HCT116 (cell line): ENCODE measurements at regions not wholly inside any gene's neighbourhood (a gene's known extent, or its start where the extent isn't known, plus 50 kb on each side); places are given as distances from the start of the nearest gene placed in this dataset.

ENCODE experiments used
- ATAC-seq: fragments of 200-7000 bp; cut with Tn5 transposase; 2 replicates; pipeline ENCODE4 v1.9.1; 2020; ENCODE audit warnings: mild to moderate bottlenecking, moderate library complexity
- BruUV-seq: library from RNA; stranded (reverse); fragments of 400-500 nt; replicated peaks from 2 replicates; lab custom pipeline; 2021; lab: Mats Ljungman, UMichigan
- CTCF ChIA-PET: fragments of 300-600 bp; sonication (Branson Sonifier 250); formaldehyde crosslinking; loops from one replicate; lab custom pipeline; 2021; ENCODE audit warnings: antibody characterized with exemption; lab: Charles Lee
- POLR2A ChIA-PET: fragments of 300-600, 350-600 bp; sonication (Branson Sonifier 250); formaldehyde crosslinking; loops from one replicate; lab custom pipeline; 2021; ENCODE audit warnings: antibody characterized with exemption; lab: Charles Lee
- RAD21 ChIA-PET, 2 experiments: fragments of 300-600 bp; sonication (Branson Sonifier 250); formaldehyde crosslinking; loops; one replicate each; lab custom pipeline; 2023; ENCODE audit warnings: low total read pairs in 2 of 2; ENCODE audit not compliant: uncharacterized antibody in 2 of 2, unreplicated experiment in 2 of 2, low non-redundant PET in 1 of 2; lab: Charles Lee
- DNase-seq: peaks from one replicate; pipeline ENCODE4 v3.0.0-alpha.2; 2010; ENCODE audit warnings: low read depth, low spot score
- H2AFZ ChIP-seq: fragments of 200-600 bp; shearing (Covaris generic), sonication (generic); 2 replicates; pipeline ENCODE4 v1.6.1; 2017; ENCODE audit warnings: low read depth, mixed run types, mixed read lengths, antibody characterized with exemption, low read length; ENCODE audit not compliant: poor library complexity, severe bottlenecking
- H3K27ac ChIP-seq: 2 replicates; pipeline ENCODE4 v1.5.1; 2012; ENCODE audit warnings: low read depth, low read length
- H3K27me3 ChIP-seq: fragments of 200-600 bp; sonication (generic); 2 replicates; pipeline ENCODE4 v1.6.1; 2016; ENCODE audit warnings: mixed run types, low read length, mixed read lengths; ENCODE audit not compliant: insufficient read depth
- H3K36me3 ChIP-seq, 2 experiments: fragments of 200-500 bp in 1 of 2; fragments of 200-600 bp in 1 of 2; sonication (Bioruptor generic) in 1 of 2; sonication (generic) in 1 of 2; 2 replicates each; pipeline versions ENCODE4 v1.5.1 to v1.6.1; 2014 to 2016; ENCODE audit warnings: low read length in 2 of 2, inconsistent platforms in 1 of 2, mixed read lengths in 1 of 2, mixed run types in 1 of 2; ENCODE audit not compliant: insufficient read depth in 2 of 2, control insufficient read depth in 1 of 2
- H3K4me1 ChIP-seq, 2 experiments: fragments of 200-600 bp in 1 of 2; sonication (generic) in 1 of 2; 2 replicates each; pipeline versions ENCODE4 v1.5.1 to v1.6.1; 2012 to 2017; ENCODE audit warnings: low read length in 2 of 2, inconsistent platforms in 1 of 2, mild to moderate bottlenecking in 1 of 2, mixed read lengths in 1 of 2, mixed run types in 1 of 2, moderate library complexity in 1 of 2; ENCODE audit not compliant: insufficient read depth in 2 of 2, control insufficient read depth in 1 of 2
- H3K4me2 ChIP-seq: fragments of 200-600 bp; sonication (generic); 2 replicates; pipeline ENCODE4 v1.6.1; 2017; ENCODE audit warnings: mixed run types, low read length, mixed read lengths
- H3K4me3 ChIP-seq, 2 experiments: fragments of 200-600 bp in 1 of 2; sonication (generic) in 1 of 2; replicated peaks in 1 of 2; 2 replicates each; pipeline ENCODE4 v1.5.1; 2011 to 2016; ENCODE audit warnings: low read length in 2 of 2, control low read depth in 1 of 2, low read depth in 1 of 2, mild to moderate bottlenecking in 1 of 2, mixed read lengths in 1 of 2, mixed run types in 1 of 2
- H3K79me2 ChIP-seq: fragments of 200-600 bp; sonication (generic); 2 replicates; pipeline ENCODE4 v1.6.1; 2017; ENCODE audit warnings: mild to moderate bottlenecking, mixed run types, low read length, moderate library complexity, mixed read lengths; ENCODE audit not compliant: insufficient read depth
- H3K9ac ChIP-seq: fragments of 200-600 bp; sonication (generic); 2 replicates; pipeline ENCODE4 v1.6.1; 2016; ENCODE audit warnings: low read length, mixed read lengths
- H3K9me2 ChIP-seq: fragments of 200-600 bp; sonication (generic), shearing (Covaris generic); 2 replicates; pipeline ENCODE4 v1.6.1; 2017; ENCODE audit warnings: mixed run types, mild to moderate bottlenecking, moderate library complexity; ENCODE audit not compliant: insufficient read depth
- H3K9me3 ChIP-seq, 2 experiments: fragments of 200-500 bp in 1 of 2; fragments of 200-600 bp in 1 of 2; sonication (Bioruptor generic) in 1 of 2; sonication (generic) in 1 of 2; 2 replicates each; pipeline ENCODE4 v1.6.1; 2014 to 2017; ENCODE audit warnings: low read length in 2 of 2, mixed read lengths in 2 of 2, inconsistent platforms in 1 of 2, low read depth in 1 of 2, mild to moderate bottlenecking in 1 of 2, mixed run types in 1 of 2, moderate library complexity in 1 of 2; ENCODE audit not compliant: control insufficient read depth in 1 of 2, insufficient read depth in 1 of 2
- H4K20me1 ChIP-seq: fragments of 200-600 bp; sonication (generic), shearing (Covaris generic); 2 replicates; pipeline ENCODE4 v1.6.1; 2017; ENCODE audit warnings: mixed run types, mild to moderate bottlenecking, moderate library complexity; ENCODE audit not compliant: insufficient read depth
- CBX3 ChIP-seq: IDR thresholded peaks from 2 replicates; pipeline ENCODE4 v1.6.1; 2012; ENCODE audit warnings: low read depth
- CEBPB ChIP-seq: IDR thresholded peaks from 2 replicates; pipeline ENCODE4 v1.6.1; 2012; ENCODE audit warnings: low read depth
- EGR1 ChIP-seq: IDR thresholded peaks from 2 replicates; pipeline ENCODE4 v1.6.1; 2012; ENCODE audit warnings: low read depth
- ELF1 ChIP-seq: IDR thresholded peaks from 2 replicates; pipeline ENCODE4 v1.6.1; 2012; ENCODE audit warnings: low read depth, borderline replicate concordance
- EZH2 ChIP-seq: fragments of 200-600 bp; sonication (generic); IDR thresholded peaks from 2 replicates; pipeline ENCODE4 v1.6.1; 2017; ENCODE audit warnings: antibody characterized with exemption, mixed run types
- JUND ChIP-seq: IDR thresholded peaks from 2 replicates; pipeline ENCODE4 v1.6.1; 2012
- MAX ChIP-seq: IDR thresholded peaks from 2 replicates; pipeline ENCODE4 v1.6.1; 2012
- POLR2A ChIP-seq: IDR thresholded peaks from 2 replicates; pipeline ENCODE4 v1.7.0; 2011; ENCODE audit warnings: borderline replicate concordance; ENCODE audit not compliant: insufficient read depth, insufficient read length; ENCODE audit errors: extremely low read depth
- RAD21 ChIP-seq: IDR thresholded peaks from 2 replicates; pipeline ENCODE4 v1.6.1; 2012; ENCODE audit warnings: low read depth, mild to moderate bottlenecking
- REST ChIP-seq: IDR thresholded peaks from 2 replicates; pipeline ENCODE4 v1.6.1; 2012; ENCODE audit warnings: low read depth
- SIN3A ChIP-seq: IDR thresholded peaks from 2 replicates; pipeline ENCODE4 v1.6.1; 2012; ENCODE audit warnings: low read depth
- SRF ChIP-seq: IDR thresholded peaks from 2 replicates; pipeline ENCODE4 v1.6.1; 2012; ENCODE audit warnings: low read depth
- TCF7L2 ChIP-seq: IDR thresholded peaks from 2 replicates; pipeline ENCODE4 v1.7.0; 2011; ENCODE audit warnings: borderline replicate concordance, inconsistent platforms; ENCODE audit not compliant: insufficient read depth, insufficient read length; ENCODE audit errors: extremely low read depth
- YY1 ChIP-seq: IDR thresholded peaks from 2 replicates; pipeline ENCODE4 v1.6.1; 2011; ENCODE audit warnings: low read length, low read depth, moderate library complexity, mild to moderate bottlenecking; ENCODE audit not compliant: insufficient replicate concordance; ENCODE audit errors: extremely low read depth
- ZFX ChIP-seq: fragments of 450-650 bp; IDR thresholded peaks from 2 replicates; pipeline ENCODE4 v1.6.1; 2017
- intact Hi-C: fragments of 100-400 bp; cut with micrococcal nuclease; formaldehyde crosslinking; loops from 2 replicates; pipeline ENCODE4 v1.10.0; 2022

- H3K9me2 ChIP-seq: no peaks in the 10 kb centered on the region
- H3K27ac ChIP-seq: no peak overlapping the region
- BruUV-seq: no TSS peak
- no peak overlapping the region for H3K4me3 ChIP-seq
- H4K20me1 ChIP-seq: no peaks in the 10 kb centered on the region
- ATAC-seq: no peak
- ChIA-PET POLR2A (no interaction called here), CTCF (no interaction called here), RAD21 (no interaction called here)
- no peak overlapping the region for H3K9ac ChIP-seq
- no peaks in the 10 kb centered on the region for H3K36me3 ChIP-seq
- intact Hi-C loops: no loop called here
- TF ChIP-seq SRF: no peak
- H3K9me3 ChIP-seq: no peaks in the 10 kb centered on the region
- H3K79me2 ChIP-seq: no peaks in the 10 kb centered on the region
- H3K4me2 ChIP-seq: no peak overlapping the region
- no peak overlapping the region for H2AFZ ChIP-seq
- no peaks in the 10 kb centered on the region for H3K4me1 ChIP-seq
- no peak for DNase-seq
- H3K27me3 ChIP-seq: no peaks in the 10 kb centered on the region
Measured at GRCh38 chr1:200228486-200228885, 181.3 kb downstream of the ZNF281 start.

GRCh38 chr1:200228081-200228480 is 181.8 kb downstream of the ZNF281 start:
- Histone ChIP-seq H4K20me1 (no peaks in the 10 kb centered on the region), H3K36me3 (no peaks in the 10 kb centered on the region), H3K4me3 (no peak overlapping the region)
- no TSS peak for BruUV-seq
- intact Hi-C loops: no loop called here
- ChIA-PET RAD21 (no interaction called here), CTCF (no interaction called here), POLR2A (no interaction called here)
- no peak for DNase-seq
- no peak for TF ChIP-seq JUND
- no peak for TF ChIP-seq YY1
- no peak for TF ChIP-seq RAD21
- no peak for TF ChIP-seq CEBPB
- TF ChIP-seq EZH2: no peak
- TF ChIP-seq SRF: no peak
- no peak for TF ChIP-seq TCF7L2
- TF ChIP-seq REST: no peak
- no peak for TF ChIP-seq POLR2A
- TF ChIP-seq CBX3: no peak
- TF ChIP-seq MAX: no peak
- TF ChIP-seq ELF1: no peak
- TF ChIP-seq SIN3A: no peak
- no peak for TF ChIP-seq EGR1
- no peak for TF ChIP-seq ZFX
- TF ChIP-seq, all 23 proteins: peak for 0
- no peak overlapping the region for H3K4me2 ChIP-seq
- no peak for ATAC-seq
- H3K9ac ChIP-seq: no peak overlapping the region
- H3K4me1 ChIP-seq: no peaks in the 10 kb centered on the region
- no peaks in the 10 kb centered on the region for H3K9me3 ChIP-seq
- no peaks in the 10 kb centered on the region for H3K27me3 ChIP-seq
- no peaks in the 10 kb centered on the region for H3K9me2 ChIP-seq
- no peak overlapping the region for H3K27ac ChIP-seq
- H3K79me2 ChIP-seq: no peaks in the 10 kb centered on the region
- H2AFZ ChIP-seq: no peak overlapping the region
